HCT116 (cell line): ENCODE measurements at regions not wholly inside any gene's neighbourhood (a gene's known extent, or its start where the extent isn't known, plus 50 kb on each side); places are given as distances from the start of the nearest gene placed in this dataset.

ENCODE experiments used
- ATAC-seq: fragments of 200-7000 bp; cut with Tn5 transposase; 2 replicates; pipeline ENCODE4 v1.9.1; 2020; ENCODE audit warnings: mild to moderate bottlenecking, moderate library complexity
- BruUV-seq: library from RNA; stranded (reverse); fragments of 400-500 nt; replicated peaks from 2 replicates; lab custom pipeline; 2021; lab: Mats Ljungman, UMichigan
- CTCF ChIA-PET: fragments of 300-600 bp; sonication (Branson Sonifier 250); formaldehyde crosslinking; loops from one replicate; lab custom pipeline; 2021; ENCODE audit warnings: antibody characterized with exemption; lab: Charles Lee
- POLR2A ChIA-PET: fragments of 300-600, 350-600 bp; sonication (Branson Sonifier 250); formaldehyde crosslinking; loops from one replicate; lab custom pipeline; 2021; ENCODE audit warnings: antibody characterized with exemption; lab: Charles Lee
- RAD21 ChIA-PET, 2 experiments: fragments of 300-600 bp; sonication (Branson Sonifier 250); formaldehyde crosslinking; loops; one replicate each; lab custom pipeline; 2023; ENCODE audit warnings: low total read pairs in 2 of 2; ENCODE audit not compliant: uncharacterized antibody in 2 of 2, unreplicated experiment in 2 of 2, low non-redundant PET in 1 of 2; lab: Charles Lee
- DNase-seq: peaks from one replicate; pipeline ENCODE4 v3.0.0-alpha.2; 2010; ENCODE audit warnings: low read depth, low spot score
- H2AFZ ChIP-seq: fragments of 200-600 bp; shearing (Covaris generic), sonication (generic); 2 replicates; pipeline ENCODE4 v1.6.1; 2017; ENCODE audit warnings: low read depth, mixed run types, mixed read lengths, antibody characterized with exemption, low read length; ENCODE audit not compliant: poor library complexity, severe bottlenecking
- H3K27ac ChIP-seq: 2 replicates; pipeline ENCODE4 v1.5.1; 2012; ENCODE audit warnings: low read depth, low read length
- H3K27me3 ChIP-seq: fragments of 200-600 bp; sonication (generic); 2 replicates; pipeline ENCODE4 v1.6.1; 2016; ENCODE audit warnings: mixed run types, low read length, mixed read lengths; ENCODE audit not compliant: insufficient read depth
- H3K36me3 ChIP-seq, 2 experiments: fragments of 200-500 bp in 1 of 2; fragments of 200-600 bp in 1 of 2; sonication (Bioruptor generic) in 1 of 2; sonication (generic) in 1 of 2; 2 replicates each; pipeline versions ENCODE4 v1.5.1 to v1.6.1; 2014 to 2016; ENCODE audit warnings: low read length in 2 of 2, inconsistent platforms in 1 of 2, mixed read lengths in 1 of 2, mixed run types in 1 of 2; ENCODE audit not compliant: insufficient read depth in 2 of 2, control insufficient read depth in 1 of 2
- H3K4me1 ChIP-seq, 2 experiments: fragments of 200-600 bp in 1 of 2; sonication (generic) in 1 of 2; 2 replicates each; pipeline versions ENCODE4 v1.5.1 to v1.6.1; 2012 to 2017; ENCODE audit warnings: low read length in 2 of 2, inconsistent platforms in 1 of 2, mild to moderate bottlenecking in 1 of 2, mixed read lengths in 1 of 2, mixed run types in 1 of 2, moderate library complexity in 1 of 2; ENCODE audit not compliant: insufficient read depth in 2 of 2, control insufficient read depth in 1 of 2
- H3K4me2 ChIP-seq: fragments of 200-600 bp; sonication (generic); 2 replicates; pipeline ENCODE4 v1.6.1; 2017; ENCODE audit warnings: mixed run types, low read length, mixed read lengths
- H3K4me3 ChIP-seq, 2 experiments: fragments of 200-600 bp in 1 of 2; sonication (generic) in 1 of 2; replicated peaks in 1 of 2; 2 replicates each; pipeline ENCODE4 v1.5.1; 2011 to 2016; ENCODE audit warnings: low read length in 2 of 2, control low read depth in 1 of 2, low read depth in 1 of 2, mild to moderate bottlenecking in 1 of 2, mixed read lengths in 1 of 2, mixed run types in 1 of 2
- H3K79me2 ChIP-seq: fragments of 200-600 bp; sonication (generic); 2 replicates; pipeline ENCODE4 v1.6.1; 2017; ENCODE audit warnings: mild to moderate bottlenecking, mixed run types, low read length, moderate library complexity, mixed read lengths; ENCODE audit not compliant: insufficient read depth
- H3K9ac ChIP-seq: fragments of 200-600 bp; sonication (generic); 2 replicates; pipeline ENCODE4 v1.6.1; 2016; ENCODE audit warnings: low read length, mixed read lengths
- H3K9me2 ChIP-seq: fragments of 200-600 bp; sonication (generic), shearing (Covaris generic); 2 replicates; pipeline ENCODE4 v1.6.1; 2017; ENCODE audit warnings: mixed run types, mild to moderate bottlenecking, moderate library complexity; ENCODE audit not compliant: insufficient read depth
- H3K9me3 ChIP-seq, 2 experiments: fragments of 200-500 bp in 1 of 2; fragments of 200-600 bp in 1 of 2; sonication (Bioruptor generic) in 1 of 2; sonication (generic) in 1 of 2; 2 replicates each; pipeline ENCODE4 v1.6.1; 2014 to 2017; ENCODE audit warnings: low read length in 2 of 2, mixed read lengths in 2 of 2, inconsistent platforms in 1 of 2, low read depth in 1 of 2, mild to moderate bottlenecking in 1 of 2, mixed run types in 1 of 2, moderate library complexity in 1 of 2; ENCODE audit not compliant: control insufficient read depth in 1 of 2, insufficient read depth in 1 of 2
- H4K20me1 ChIP-seq: fragments of 200-600 bp; sonication (generic), shearing (Covaris generic); 2 replicates; pipeline ENCODE4 v1.6.1; 2017; ENCODE audit warnings: mixed run types, mild to moderate bottlenecking, moderate library complexity; ENCODE audit not compliant: insufficient read depth
- ATF3 ChIP-seq: IDR thresholded peaks from 2 replicates; pipeline ENCODE4 v1.6.1; 2012
- CEBPB ChIP-seq: IDR thresholded peaks from 2 replicates; pipeline ENCODE4 v1.6.1; 2012; ENCODE audit warnings: low read depth
- CTCF ChIP-seq, 3 experiments: fragments of 200-600 bp in 1 of 3; sonication (generic) in 1 of 3; IDR thresholded peaks in 2 of 3; conservative IDR thresholded peaks in 1 of 3; 2 replicates each; pipeline ENCODE4 v1.5.1; 2012 to 2017; ENCODE audit warnings: low read depth in 2 of 3, low read length in 2 of 3, antibody characterized with exemption in 1 of 3, borderline replicate concordance in 1 of 3, control low read depth in 1 of 3, mild to moderate bottlenecking in 1 of 3, mixed read lengths in 1 of 3, mixed run types in 1 of 3, moderate library complexity in 1 of 3; ENCODE audit not compliant: insufficient read depth in 1 of 3
- ELF1 ChIP-seq: IDR thresholded peaks from 2 replicates; pipeline ENCODE4 v1.6.1; 2012; ENCODE audit warnings: low read depth, borderline replicate concordance
- EZH2phosphoT487 ChIP-seq: fragments of 200-600 bp; IDR thresholded peaks from 2 replicates; pipeline ENCODE4 v1.6.1; 2018; ENCODE audit warnings: antibody characterized with exemption, borderline replicate concordance
- FOSL1 ChIP-seq: IDR thresholded peaks from 2 replicates; pipeline ENCODE4 v1.6.1; 2012; ENCODE audit warnings: low read depth
- JUND ChIP-seq: IDR thresholded peaks from 2 replicates; pipeline ENCODE4 v1.6.1; 2012
- REST ChIP-seq: IDR thresholded peaks from 2 replicates; pipeline ENCODE4 v1.6.1; 2012; ENCODE audit warnings: low read depth
- SIN3A ChIP-seq: IDR thresholded peaks from 2 replicates; pipeline ENCODE4 v1.6.1; 2012; ENCODE audit warnings: low read depth
- SP1 ChIP-seq: IDR thresholded peaks from 2 replicates; pipeline ENCODE4 v1.6.1; 2012; ENCODE audit warnings: low read depth
- YY1 ChIP-seq: IDR thresholded peaks from 2 replicates; pipeline ENCODE4 v1.6.1; 2011; ENCODE audit warnings: low read length, low read depth, moderate library complexity, mild to moderate bottlenecking; ENCODE audit not compliant: insufficient replicate concordance; ENCODE audit errors: extremely low read depth
- ZBTB33 ChIP-seq: IDR thresholded peaks from 2 replicates; pipeline ENCODE4 v1.6.1; 2011; ENCODE audit warnings: mild to moderate bottlenecking, low read length, moderate library complexity; ENCODE audit not compliant: insufficient replicate concordance; ENCODE audit errors: extremely low read depth
- ZNF274 ChIP-seq: fragments of 200-500 bp; sonication (Bioruptor generic); IDR thresholded peaks from 2 replicates; pipeline ENCODE4 v1.6.1; 2014; ENCODE audit warnings: mild to moderate bottlenecking, low read depth, low read length, inconsistent platforms
- intact Hi-C: fragments of 100-400 bp; cut with micrococcal nuclease; formaldehyde crosslinking; loops from 2 replicates; pipeline ENCODE4 v1.10.0; 2022

- ATAC-seq (no peak), DNase-seq (no peak)
- H4K20me1 ChIP-seq, result no peaks in the 10 kb centered on the region
- H3K27ac ChIP-seq, result no peak overlapping the region
- no peak for TF ChIP-seq ELF1
- TF ChIP-seq CEBPB, result no peak
- no peak for TF ChIP-seq FOSL1
- TF ChIP-seq CTCF (IDR thresholded peaks at IDR 0.05 in 2 of 3, conservative IDR thresholded peaks at IDR 0.05 in 1 of 3; ENCODE audit: borderline replicate concordance in 1 of 3, insufficient read depth in 1 of 3, low read depth in 2 of 3, low read length in 2 of 3), result no peak
- no peak for TF ChIP-seq YY1
- ChIA-PET RAD21 (no interaction called here), CTCF (interaction anchor here (0.6 to 1.4 kb wide), 3 partner anchors 148 to 181 kb away, joined by 3 to 8 read pairs (median 4); no protein-coding TSS in a partner anchor), POLR2A (no interaction called here)
- no peaks in the 10 kb centered on the region for H3K36me3 ChIP-seq
- no peaks in the 10 kb centered on the region for H3K4me1 ChIP-seq
- no peak overlapping the region for H3K9ac ChIP-seq
- H2AFZ ChIP-seq, result peak overlapping the region; percentile 74
- H3K9me3 ChIP-seq, result no peaks in the 10 kb centered on the region
- no peaks in the 10 kb centered on the region for H3K9me2 ChIP-seq
- H3K79me2 ChIP-seq, result no peaks in the 10 kb centered on the region
- no TSS peak for BruUV-seq
- no peak overlapping the region for H3K4me3 ChIP-seq
- intact Hi-C loops, result loop anchor here (10.0 kb wide), 1 partner anchor 173 kb away; no protein-coding TSS in a partner anchor
- H3K27me3 ChIP-seq, result no peaks in the 10 kb centered on the region
- no peak overlapping the region for H3K4me2 ChIP-seq
Measured at GRCh38 chr17:71292006-71292405, 828.8 kb upstream of the SOX9 start.

GRCh38 chr17:71296005-71296404, 824.8 kb upstream of the SOX9 start:
- no peaks in the 10 kb centered on the region for H4K20me1 ChIP-seq
- no peaks in the 10 kb centered on the region for H3K36me3 ChIP-seq
- no peaks in the 10 kb centered on the region for H3K9me3 ChIP-seq
- no peaks in the 10 kb centered on the region for H3K9me2 ChIP-seq
- no peak overlapping the region for H2AFZ ChIP-seq
- no peaks in the 10 kb centered on the region for H3K4me1 ChIP-seq
- intact Hi-C loops, result loop anchor here (10.0 kb wide), 1 partner anchor 169 kb away; no protein-coding TSS in a partner anchor
- no peaks in the 10 kb centered on the region for H3K27me3 ChIP-seq
- DNase-seq, result no peak
- H3K4me3 ChIP-seq, result no peak overlapping the region
- BruUV-seq, result no TSS peak
- no peak overlapping the region for H3K9ac ChIP-seq
- no peak for ATAC-seq
- no peak overlapping the region for H3K4me2 ChIP-seq
- CTCF ChIA-PET, result no interaction called here
- no peak overlapping the region for H3K27ac ChIP-seq
- POLR2A ChIA-PET, result no interaction called here
- RAD21 ChIA-PET, result no interaction called here
- H3K79me2 ChIP-seq, result no peaks in the 10 kb centered on the region
- TF ChIP-seq ATF3, result no peak
- no peak for TF ChIP-seq ZNF274
- no peak for TF ChIP-seq ZBTB33
- TF ChIP-seq REST, result no peak
- no peak for TF ChIP-seq SIN3A
- no peak for TF ChIP-seq EZH2phosphoT487
- no peak for TF ChIP-seq SP1
- TF ChIP-seq JUND, result no peak
